ENCODE measurements at regions not wholly inside any gene's neighbourhood (a gene's known extent, or its start where the extent isn't known, plus 50 kb on each side); places are given as distances from the start of the nearest gene placed in this dataset.

- TF ChIP-seq CTCF (conservative IDR thresholded peaks at IDR 0.05; ENCODE audit: low read depth, low read length) = no peak
- no peak for DNase-seq (ENCODE audit: low read depth)
- no peak overlapping the region for H3K4me3 ChIP-seq (ENCODE audit: low read depth, low read length)
Observed at GRCh38 chr3:117964814-117965213, 1069.8 kb downstream of the IGSF11 start.

- no peak for DNase-seq (ENCODE audit: low read depth)
- H3K4me3 ChIP-seq (ENCODE audit: low read depth, low read length) = no peak overlapping the region
- TF ChIP-seq CTCF (conservative IDR thresholded peaks at IDR 0.05; ENCODE audit: low read depth, low read length) = no peak
Observed at GRCh38 chr3:117977504-117978228, 1057.0 kb downstream of the IGSF11 start.

GRCh38 chr3:117979466-117979865 is 1055.2 kb downstream of the IGSF11 start:
- no peak overlapping the region for H3K4me3 ChIP-seq (ENCODE audit: low read depth, low read length)
- no peak for DNase-seq (ENCODE audit: low read depth)

GRCh38 chr3:117987256-117987655 is 1047.4 kb downstream of the IGSF11 start:
- no peak for DNase-seq (ENCODE audit: low read depth)
- no peak for TF ChIP-seq CTCF (conservative IDR thresholded peaks at IDR 0.05; ENCODE audit: low read depth, low read length)
- H3K4me3 ChIP-seq (ENCODE audit: low read depth, low read length) = no peak overlapping the region

More at GRCh38 chr3:117979466-117979865, 1055.2 kb downstream of the IGSF11 start:
- no peak for TF ChIP-seq CTCF (conservative IDR thresholded peaks at IDR 0.05; ENCODE audit: low read depth, low read length)

GRCh38 chr3:117989982-117990381 is 1044.7 kb downstream of the IGSF11 start:
- no peak for TF ChIP-seq CTCF (conservative IDR thresholded peaks at IDR 0.05; ENCODE audit: low read depth, low read length)
- DNase-seq (ENCODE audit: low read depth) = no peak

GRCh38 chr3:117990627-117991026 is 1044.0 kb downstream of the IGSF11 start:
- TF ChIP-seq CTCF (conservative IDR thresholded peaks at IDR 0.05; ENCODE audit: low read depth, low read length) = no peak
- no peak for DNase-seq (ENCODE audit: low read depth)
- no peak overlapping the region for H3K4me3 ChIP-seq (ENCODE audit: low read depth, low read length)

More at GRCh38 chr3:117989982-117990381, 1044.7 kb downstream of the IGSF11 start:
- H3K4me3 ChIP-seq (ENCODE audit: low read depth, low read length) = no peak overlapping the region

GRCh38 chr3:117995842-117996437 is 1038.7 kb downstream of the IGSF11 start:
- DNase-seq (ENCODE audit: low read depth) = no peak
- H3K4me3 ChIP-seq (ENCODE audit: low read depth, low read length) = no peak overlapping the region
- no peak for TF ChIP-seq CTCF (conservative IDR thresholded peaks at IDR 0.05; ENCODE audit: low read depth, low read length)

Measured in choroid plexus epithelial cell (primary cell).